Panc1 (cell line): ENCODE measurements at regions not wholly inside any gene's neighbourhood (a gene's known extent, or its start where the extent isn't known, plus 50 kb on each side); places are given as distances from the start of the nearest gene placed in this dataset.
"Not testable (repeated sequence)": the region's sequence is repeated elsewhere in the genome, so short reads cannot be mapped to it uniquely, and the experiment has no call there.

Experiments used
- CTCF ChIP-seq: fragments of 450-650 bp; IDR thresholded peaks from 2 replicates; pipeline ENCODE4 v1.5.1; 2017; ENCODE audit warnings: mild to moderate bottlenecking
- POLR2AphosphoS5 ChIP-seq: IDR thresholded peaks from 2 replicates; pipeline ENCODE4 v1.6.1; 2012; ENCODE audit warnings: mild to moderate bottlenecking, low read depth, low read length, moderate library complexity
- SIN3A ChIP-seq: IDR thresholded peaks from 2 replicates; pipeline ENCODE4 v1.6.1; 2012; ENCODE audit warnings: low read depth, mild to moderate bottlenecking, low read length, moderate library complexity, borderline replicate concordance; ENCODE audit not compliant: insufficient read depth
- TCF7L2 ChIP-seq: IDR thresholded peaks from 2 replicates; pipeline ENCODE4 v1.6.1; 2011; ENCODE audit warnings: mild to moderate bottlenecking, low read depth, low read length, inconsistent platforms
- TF ChIP-seq, protein P1 (sequence below), 2 experiments: IDR thresholded peaks; 2 replicates each; pipeline ENCODE4 v1.6.1; 2011 to 2012; ENCODE audit warnings: low read depth in 2 of 2, control low read depth in 1 of 2, low read length in 1 of 2, mild to moderate bottlenecking in 1 of 2, moderate library complexity in 1 of 2; ENCODE audit not compliant: insufficient read depth in 1 of 2

DNA sequence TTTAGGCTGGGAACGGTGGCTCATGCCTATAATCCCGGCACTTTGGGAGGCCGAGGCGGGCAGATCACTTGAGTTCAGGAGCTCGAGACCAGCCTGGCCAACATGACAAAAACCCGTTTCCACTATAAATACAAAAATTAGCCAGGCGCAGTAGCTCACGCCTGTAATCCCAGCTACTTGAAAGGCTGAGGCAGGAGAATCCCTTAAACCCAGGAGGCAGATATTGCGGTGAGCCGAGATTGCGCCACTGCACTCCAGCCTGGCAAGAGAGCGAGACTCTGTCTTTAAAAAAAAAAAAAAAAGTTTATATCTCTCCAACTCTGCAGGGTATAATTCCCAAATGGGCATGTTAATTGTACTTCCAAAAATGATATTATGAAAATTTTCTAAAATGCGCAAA is 91.6 kb downstream of the CD200R1L start:
- not testable (repeated sequence) for TF ChIP-seq CTCF, POLR2AphosphoS5, SIN3A, TCF7L2
- TF ChIP-seq, protein P1, sequence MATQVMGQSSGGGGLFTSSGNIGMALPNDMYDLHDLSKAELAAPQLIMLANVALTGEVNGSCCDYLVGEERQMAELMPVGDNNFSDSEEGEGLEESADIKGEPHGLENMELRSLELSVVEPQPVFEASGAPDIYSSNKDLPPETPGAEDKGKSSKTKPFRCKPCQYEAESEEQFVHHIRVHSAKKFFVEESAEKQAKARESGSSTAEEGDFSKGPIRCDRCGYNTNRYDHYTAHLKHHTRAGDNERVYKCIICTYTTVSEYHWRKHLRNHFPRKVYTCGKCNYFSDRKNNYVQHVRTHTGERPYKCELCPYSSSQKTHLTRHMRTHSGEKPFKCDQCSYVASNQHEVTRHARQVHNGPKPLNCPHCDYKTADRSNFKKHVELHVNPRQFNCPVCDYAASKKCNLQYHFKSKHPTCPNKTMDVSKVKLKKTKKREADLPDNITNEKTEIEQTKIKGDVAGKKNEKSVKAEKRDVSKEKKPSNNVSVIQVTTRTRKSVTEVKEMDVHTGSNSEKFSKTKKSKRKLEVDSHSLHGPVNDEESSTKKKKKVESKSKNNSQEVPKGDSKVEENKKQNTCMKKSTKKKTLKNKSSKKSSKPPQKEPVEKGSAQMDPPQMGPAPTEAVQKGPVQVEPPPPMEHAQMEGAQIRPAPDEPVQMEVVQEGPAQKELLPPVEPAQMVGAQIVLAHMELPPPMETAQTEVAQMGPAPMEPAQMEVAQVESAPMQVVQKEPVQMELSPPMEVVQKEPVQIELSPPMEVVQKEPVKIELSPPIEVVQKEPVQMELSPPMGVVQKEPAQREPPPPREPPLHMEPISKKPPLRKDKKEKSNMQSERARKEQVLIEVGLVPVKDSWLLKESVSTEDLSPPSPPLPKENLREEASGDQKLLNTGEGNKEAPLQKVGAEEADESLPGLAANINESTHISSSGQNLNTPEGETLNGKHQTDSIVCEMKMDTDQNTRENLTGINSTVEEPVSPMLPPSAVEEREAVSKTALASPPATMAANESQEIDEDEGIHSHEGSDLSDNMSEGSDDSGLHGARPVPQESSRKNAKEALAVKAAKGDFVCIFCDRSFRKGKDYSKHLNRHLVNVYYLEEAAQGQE (IDR thresholded peaks at IDR 0.05; ENCODE audit: insufficient read depth in 1 of 2, low read depth in 2 of 2, low read length in 1 of 2) = not testable (repeated sequence)
